Cardiac muscle cell (in vitro differentiated cells and primary cell): ENCODE measurements at regions not wholly inside any gene's neighbourhood (a gene's known extent, or its start where the extent isn't known, plus 50 kb on each side); places are given as distances from the start of the nearest gene placed in this dataset.

Experiments used
- DNase-seq, 2 donors: peaks; one replicate each; pipeline versions ENCODE4 v3.0.0 to v3.0.0-alpha.2; 2010 to 2017; ENCODE audit warnings: low read depth in 1 of 2, low spot score in 1 of 2
- H3K27ac ChIP-seq: fragments of 200-600 bp; sonication (generic); 2 replicates; pipeline ENCODE4 v1.5.1; 2016
- H3K27me3 ChIP-seq: fragments of 200-600 bp; sonication (generic); 2 replicates; pipeline ENCODE4 v1.6.0; 2016; ENCODE audit warnings: control low read depth
- H3K36me3 ChIP-seq: fragments of 200-600 bp; sonication (generic); 2 replicates; pipeline ENCODE4 v1.5.1; 2016; ENCODE audit warnings: control low read depth
- H3K4me1 ChIP-seq: fragments of 200-600 bp; sonication (generic); 2 replicates; pipeline ENCODE4 v1.8.1; 2017; ENCODE audit warnings: low read depth, mild to moderate bottlenecking, mixed run types
- H3K4me3 ChIP-seq: fragments of 200-600 bp; sonication (generic); 2 replicates; pipeline ENCODE4 v1.5.1; 2016; ENCODE audit warnings: mild to moderate bottlenecking
- H3K9me3 ChIP-seq: fragments of 200-600 bp; sonication (generic); 2 replicates; pipeline ENCODE4 v1.5.1; 2017; ENCODE audit warnings: low read depth, mild to moderate bottlenecking, control low read depth
- CTCF ChIP-seq: IDR thresholded peaks from 2 replicates; pipeline ENCODE4 v1.5.1; 2012; ENCODE audit warnings: low read depth, mild to moderate bottlenecking, low read length

DNA sequence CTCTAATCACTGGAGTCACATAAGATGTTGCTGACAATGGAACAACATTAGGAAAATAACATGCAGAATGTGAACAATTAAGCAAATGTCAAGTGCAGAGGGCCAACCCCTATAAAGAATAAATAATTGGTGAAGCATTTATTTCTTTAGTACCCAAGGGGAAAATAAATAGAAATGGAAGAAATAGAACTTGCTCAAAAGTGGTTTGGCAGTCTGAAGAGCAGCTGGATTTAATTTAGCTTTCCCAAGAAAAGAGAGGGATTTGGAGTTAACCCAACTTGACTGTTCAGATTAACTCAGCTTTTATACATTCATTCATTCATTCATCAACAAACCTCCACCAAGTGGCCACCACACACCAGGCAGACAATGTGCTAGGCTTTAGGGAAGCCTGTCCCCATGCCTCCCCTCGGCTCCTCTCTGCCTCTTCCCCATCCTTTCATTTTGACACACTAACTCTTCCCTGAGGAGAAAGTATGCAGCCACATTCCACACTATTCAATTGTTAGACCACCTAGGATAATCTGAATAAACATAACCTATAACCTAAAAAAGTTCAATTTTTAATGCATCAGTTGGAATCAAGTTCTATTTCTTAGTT lies 295.5 kb downstream of the AHR start:
- Histone ChIP-seq H3K27ac (no peak overlapping the region), H3K36me3 (no peaks in the 10 kb centered on the region), H3K4me1 (no peaks in the 10 kb centered on the region), H3K9me3 (no peaks in the 10 kb centered on the region), H3K4me3 (no peak overlapping the region), H3K27me3 (no peaks in the 10 kb centered on the region)
- no peak for DNase-seq
- TF ChIP-seq CTCF = no peak

DNA sequence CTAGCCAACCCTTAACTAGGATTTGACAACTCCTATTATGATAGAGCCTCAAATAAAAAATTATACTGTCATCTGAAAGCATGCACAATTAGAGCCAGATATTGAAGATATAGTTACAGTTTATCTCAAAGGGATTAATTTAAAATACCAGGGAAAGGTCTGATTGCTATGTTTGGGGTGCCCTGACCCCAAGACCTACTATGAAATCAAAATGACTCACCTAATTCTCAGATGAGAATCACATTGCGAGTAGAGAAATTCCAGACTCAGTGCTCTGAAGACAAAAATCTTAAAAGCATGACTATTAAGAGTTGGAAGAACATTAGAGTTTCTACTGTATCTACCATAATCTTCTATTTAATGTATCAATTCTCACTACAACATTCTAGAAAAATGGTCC lies 297.1 kb downstream of the AHR start:
- Histone ChIP-seq H3K36me3 (no peaks in the 10 kb centered on the region), H3K4me1 (no peaks in the 10 kb centered on the region), H3K4me3 (no peak overlapping the region), H3K27ac (no peak overlapping the region), H3K27me3 (no peaks in the 10 kb centered on the region), H3K9me3 (no peaks in the 10 kb centered on the region)
- DNase-seq = no peak
- no peak for TF ChIP-seq CTCF

- no peak for TF ChIP-seq CTCF
These were observed 299.9 kb downstream of the AHR start for GRCh38 chr7:17598305-17598704.

GRCh38 chr7:17598846-17599245 lies 300.4 kb downstream of the AHR start:
- DNase-seq = no peak
- no peak for TF ChIP-seq CTCF
- Histone ChIP-seq H3K36me3 (no peaks in the 10 kb centered on the region), H3K9me3 (no peaks in the 10 kb centered on the region), H3K27ac (no peak overlapping the region), H3K27me3 (no peaks in the 10 kb centered on the region), H3K4me1 (no peaks in the 10 kb centered on the region), H3K4me3 (no peak overlapping the region)

More at GRCh38 chr7:17598305-17598704, 299.9 kb downstream of the AHR start:
- Histone ChIP-seq H3K9me3 (no peaks in the 10 kb centered on the region), H3K4me3 (no peak overlapping the region), H3K4me1 (no peaks in the 10 kb centered on the region), H3K27me3 (no peaks in the 10 kb centered on the region), H3K27ac (no peak overlapping the region), H3K36me3 (no peaks in the 10 kb centered on the region)
- no peak for DNase-seq

DNA sequence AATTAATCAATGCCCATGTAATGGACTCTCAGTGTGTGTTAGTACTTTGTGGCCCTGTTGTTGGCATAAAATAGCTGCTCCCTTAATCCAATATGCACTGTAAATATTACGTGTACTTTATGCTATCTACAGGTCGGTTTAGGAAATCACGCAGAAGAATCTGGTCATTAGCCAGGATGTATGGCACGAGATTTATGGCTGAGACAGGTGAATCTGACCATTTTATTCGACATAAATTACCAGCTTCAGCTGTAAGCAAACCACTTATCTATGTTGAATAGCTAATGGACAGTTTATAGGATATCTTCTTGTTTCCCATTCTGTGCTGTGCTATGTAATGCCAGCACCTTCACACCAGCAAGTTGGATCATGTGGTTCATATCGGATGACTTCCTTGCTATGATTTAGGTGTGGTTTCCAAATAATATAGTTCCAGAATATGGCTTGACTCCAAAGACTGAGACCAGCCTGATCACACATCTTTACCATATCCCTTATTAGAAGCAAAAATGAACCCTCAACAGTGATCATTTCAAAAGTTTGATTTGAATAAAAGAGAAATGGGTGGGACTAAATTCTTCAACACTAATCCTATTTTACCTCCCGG lies 301.4 kb downstream of the AHR start:
- no peak for DNase-seq
- Histone ChIP-seq H3K9me3 (no peaks in the 10 kb centered on the region), H3K27ac (no peak overlapping the region), H3K36me3 (no peaks in the 10 kb centered on the region), H3K27me3 (no peaks in the 10 kb centered on the region), H3K4me3 (no peak overlapping the region), H3K4me1 (no peaks in the 10 kb centered on the region)
- no peak for TF ChIP-seq CTCF
